Ovary (tissue), 7 donors: ENCODE measurements at regions not wholly inside any gene's neighbourhood (a gene's known extent, or its start where the extent isn't known, plus 50 kb on each side); places are given as distances from the start of the nearest gene placed in this dataset.

Source experiments
- DNase-seq, 5 donors: peaks; one replicate each; pipeline ENCODE4 v3.0.0-alpha.2; 2019 to 2020
- H3K27ac ChIP-seq, 2 donors: fragments of 200-600 bp; one replicate each; pipeline versions ENCODE4 v1.5.1 to v1.8.0; 2019 to 2022
- H3K27me3 ChIP-seq: fragments of 200-600 bp; one replicate; pipeline ENCODE4 v1.8.0; 2022
- H3K36me3 ChIP-seq: fragments of 200-600 bp; sonication (generic); one replicate; pipeline ENCODE4 v1.5.1; 2019
- H3K4me1 ChIP-seq: one replicate; pipeline ENCODE4 v1.8.1; 2013; ENCODE audit warnings: mild to moderate bottlenecking, moderate library complexity; ENCODE audit not compliant: insufficient read depth
- H3K4me3 ChIP-seq: fragments of 200-600 bp; sonication (generic); one replicate; pipeline ENCODE4 v1.5.1; 2017
- H3K9me3 ChIP-seq, 2 donors: fragments of 200-600 bp in 1 of 2; sonication (generic) in 1 of 2; one replicate each; pipeline versions ENCODE4 v1.5.1 to v1.8.1; 2013 to 2019; ENCODE audit warnings: mild to moderate bottlenecking in 1 of 2, moderate library complexity in 1 of 2
- CTCF ChIP-seq, 3 donors: fragments of 450-650 bp in 2 of 3; fragments of 200-600 bp in 1 of 3; IDR thresholded peaks; one replicate each; pipeline versions ENCODE4 v1.5.1 to v1.8.0; 2016 to 2022; ENCODE audit warnings: antibody characterized with exemption in 3 of 3, mild to moderate bottlenecking in 1 of 3
- EP300 ChIP-seq: sonication (generic); formaldehyde crosslinking; IDR thresholded peaks from one replicate; pipeline ENCODE4 v1.6.1; 2017; ENCODE audit warnings: antibody characterized with exemption
- POLR2A ChIP-seq: fragments of 450-650 bp; IDR thresholded peaks from one replicate; pipeline ENCODE4 v1.6.1; 2017; ENCODE audit warnings: antibody characterized with exemption, mild to moderate bottlenecking, moderate library complexity
- WGBS, 3 donors: extraction: QIAGEN DNeasy Blood & Tissue Kit in 1 of 3; methylation state at CpG; one replicate each; pipeline versions ENCODE4 v1.1.5 to v1.1.7; 2013 to 2017; 5-methylcytosine and 5-hydroxymethylcytosine counted together
- intact Hi-C, 4 donors: fragments of 100-400 bp; cut with DNase I; formaldehyde crosslinking; loops; one replicate each; pipeline versions ENCODE4 v1.11.0 to v1.15.1; 2022 to 2023
- donor health status: DM: no; HTN: no; CAD: no; lungs with moderate emphysema.
- donor health status: DM: no; HTN: no; CAD: no.
- donor health status: Bipolar disorder and iron deficiency.
- donor health status: DM: no; HTN: no; CAD: no.
- donor health status: DM: yes; HTN: yes; CAD: no.

GRCh38 chr13:80577285-80577684 is 236.4 kb upstream of the SPRY2 start:
- intact Hi-C loops: no loop called here
- Histone ChIP-seq H3K36me3 (no peaks in the 10 kb centered on the region), H3K4me3 (no peak overlapping the region), H3K27me3 (no peaks in the 10 kb centered on the region), H3K9me3 (no peaks in the 10 kb centered on the region), H3K27ac (no peak overlapping the region), H3K4me1 (no peaks in the 10 kb centered on the region)
- no peak for TF ChIP-seq EP300
- no peak for TF ChIP-seq CTCF (IDR thresholded peaks at IDR 0.05)
- no peak for TF ChIP-seq POLR2A
- 69 to 72% (median 71%) methylated on average over 5 of the region's 5 CpGs for WGBS, 3 donors
- no peak for DNase-seq

- WGBS, 3 donors: 70 to 71% (median 70%) methylated on average over 6 of the region's 6 CpGs
- H3K4me3 ChIP-seq: no peak overlapping the region
- no peaks in the 10 kb centered on the region for H3K36me3 ChIP-seq
- intact Hi-C loops: no loop called here
- H3K27ac ChIP-seq: no peak overlapping the region
- no peaks in the 10 kb centered on the region for H3K27me3 ChIP-seq
- DNase-seq: no peak
- TF ChIP-seq POLR2A (no peak), EP300 (no peak), CTCF (IDR thresholded peaks at IDR 0.05) (no peak)
- H3K9me3 ChIP-seq: no peaks in the 10 kb centered on the region
- no peaks in the 10 kb centered on the region for H3K4me1 ChIP-seq
Measured at GRCh38 chr13:80574113-80574850, 233.4 kb upstream of the SPRY2 start.

- intact Hi-C loops: no loop called here
- Histone ChIP-seq H3K9me3 (no peaks in the 10 kb centered on the region), H3K4me3 (no peak overlapping the region), H3K36me3 (no peaks in the 10 kb centered on the region), H3K27me3 (no peaks in the 10 kb centered on the region), H3K4me1 (no peaks in the 10 kb centered on the region), H3K27ac (no peak overlapping the region)
- 84 to 89% (median 89%) methylated on average over 5 of the region's 5 CpGs for WGBS, 3 donors
- TF ChIP-seq POLR2A (no peak), EP300 (no peak), CTCF (IDR thresholded peaks at IDR 0.05) (no peak)
- DNase-seq: no peak
Measured at GRCh38 chr13:80572923-80573316, 232.0 kb upstream of the SPRY2 start.

- Histone ChIP-seq H3K4me3 (no peak overlapping the region), H3K4me1 (no peaks in the 10 kb centered on the region), H3K36me3 (no peaks in the 10 kb centered on the region), H3K27ac (no peak overlapping the region), H3K9me3 (no peaks in the 10 kb centered on the region), H3K27me3 (no peaks in the 10 kb centered on the region)
- no peak for DNase-seq
- WGBS, 3 donors: 67 to 87% (median 73%) methylated on average over 4 of the region's 4 CpGs
- intact Hi-C loops: no loop called here
- TF ChIP-seq EP300: no peak
- no peak for TF ChIP-seq CTCF (IDR thresholded peaks at IDR 0.05)
- TF ChIP-seq POLR2A: no peak
Measured at GRCh38 chr13:80572308-80572922, 231.5 kb upstream of the SPRY2 start.
